KG1 (cell line): ENCODE measurements at regions not wholly inside any gene's neighbourhood (a gene's known extent, or its start where the extent isn't known, plus 50 kb on each side); places are given as distances from the start of the nearest gene placed in this dataset.

ENCODE experiments used
- DNase-seq: peaks from one replicate; lab custom pipeline; 2025; lab: John Stamatoyannopoulos, UW

DNA sequence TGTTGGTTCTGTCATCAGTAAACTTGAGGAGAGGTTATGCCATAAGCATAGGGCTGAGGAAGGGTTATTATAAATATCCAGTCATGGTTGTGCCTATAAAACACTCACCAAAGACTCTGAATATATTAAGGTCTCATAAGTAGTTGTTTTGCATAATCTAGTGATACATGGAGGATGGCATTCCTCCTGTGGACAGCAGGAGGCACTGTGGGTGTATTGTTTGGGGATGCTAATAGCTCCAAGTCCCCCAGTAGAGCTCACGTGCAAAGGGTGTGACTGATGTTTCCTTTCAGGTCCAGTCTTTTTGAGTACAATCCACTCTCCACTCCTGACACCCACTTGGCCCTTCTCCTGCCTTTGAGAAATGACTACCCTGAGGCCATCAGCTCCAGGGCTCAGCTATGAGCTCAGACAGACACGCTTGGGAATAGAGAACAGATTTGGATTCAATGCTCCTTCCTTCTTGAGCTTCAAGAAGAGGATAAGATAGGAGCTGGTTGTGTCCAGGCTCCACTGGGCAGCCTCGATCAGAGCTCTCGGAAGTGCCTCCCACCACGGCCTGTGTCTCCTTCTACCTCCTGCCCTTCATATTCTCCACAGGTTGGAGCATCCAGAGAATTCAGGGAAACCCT, 85.2 kb upstream of the IGLL5 start:
- DNase-seq, result no peak

DNA sequence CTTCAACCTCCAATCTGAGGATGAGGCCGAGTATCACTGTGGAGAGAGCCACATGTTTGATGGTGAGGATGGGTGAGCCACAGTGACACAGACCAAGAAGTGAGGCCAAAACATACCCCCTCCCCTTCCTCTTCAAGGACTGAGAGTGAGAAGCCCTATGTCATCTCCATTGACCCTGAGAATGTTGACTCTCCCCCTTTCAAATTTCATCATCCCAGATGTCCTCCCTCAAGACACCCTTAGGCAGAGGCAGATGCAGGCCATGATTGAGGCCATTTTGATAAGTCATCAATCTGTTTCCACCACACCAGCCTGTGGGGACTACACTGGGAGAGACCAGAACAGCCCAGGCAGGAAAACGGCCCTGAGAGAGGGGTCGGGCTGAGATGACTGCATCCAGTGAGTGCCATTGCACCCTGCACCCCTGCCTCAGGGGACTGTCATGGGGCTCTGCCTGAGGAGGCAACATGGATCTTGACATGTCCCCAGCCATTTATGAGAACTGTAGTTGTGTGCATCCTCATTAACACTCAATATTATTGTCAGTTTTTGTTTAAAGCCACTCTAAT, 84.2 kb upstream of the IGLL5 start:
- no peak for DNase-seq

DNA sequence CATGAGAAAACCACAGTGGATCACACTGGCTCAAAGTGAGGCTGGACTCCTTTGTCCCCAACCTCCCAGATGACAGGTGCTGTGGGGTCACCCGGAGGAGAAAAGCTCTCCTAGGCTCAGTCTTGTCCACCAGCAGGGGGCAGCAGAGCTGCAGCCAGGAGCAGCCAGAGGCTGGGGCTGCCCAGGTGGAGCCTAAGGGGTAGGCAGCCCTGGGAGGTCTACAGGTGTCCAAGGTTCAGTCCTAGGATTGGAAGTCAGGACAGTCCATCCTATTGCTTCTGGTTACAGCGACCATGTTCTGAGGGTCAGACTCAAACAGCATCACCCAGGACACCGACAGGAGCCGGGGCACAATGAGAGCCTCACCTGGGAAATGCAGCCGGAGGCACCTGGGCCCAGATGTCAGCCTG, 77.6 kb upstream of the IGLL5 start:
- DNase-seq, result peak; percentile 37

DNA sequence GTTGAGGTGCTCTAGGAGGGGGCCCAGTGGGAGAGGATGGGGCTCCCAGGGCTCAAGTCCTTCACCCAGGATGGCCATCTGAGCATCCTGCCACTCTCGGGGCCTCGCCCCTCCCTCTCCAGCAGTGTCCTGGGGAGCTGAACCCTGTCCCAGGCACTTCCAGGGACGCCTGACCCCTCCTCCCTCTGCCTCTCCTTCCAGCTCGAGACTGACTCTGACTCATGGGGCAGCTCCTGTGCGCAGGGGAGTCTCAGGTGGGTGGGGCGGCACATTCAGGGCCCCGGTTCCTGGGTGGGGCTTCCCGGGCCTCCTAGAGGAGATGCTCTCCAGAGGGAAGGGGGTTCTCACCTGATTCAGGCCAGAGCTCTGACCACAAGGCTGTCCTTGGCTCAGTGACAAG, 77.1 kb upstream of the IGLL5 start:
- DNase-seq, result no peak

DNA sequence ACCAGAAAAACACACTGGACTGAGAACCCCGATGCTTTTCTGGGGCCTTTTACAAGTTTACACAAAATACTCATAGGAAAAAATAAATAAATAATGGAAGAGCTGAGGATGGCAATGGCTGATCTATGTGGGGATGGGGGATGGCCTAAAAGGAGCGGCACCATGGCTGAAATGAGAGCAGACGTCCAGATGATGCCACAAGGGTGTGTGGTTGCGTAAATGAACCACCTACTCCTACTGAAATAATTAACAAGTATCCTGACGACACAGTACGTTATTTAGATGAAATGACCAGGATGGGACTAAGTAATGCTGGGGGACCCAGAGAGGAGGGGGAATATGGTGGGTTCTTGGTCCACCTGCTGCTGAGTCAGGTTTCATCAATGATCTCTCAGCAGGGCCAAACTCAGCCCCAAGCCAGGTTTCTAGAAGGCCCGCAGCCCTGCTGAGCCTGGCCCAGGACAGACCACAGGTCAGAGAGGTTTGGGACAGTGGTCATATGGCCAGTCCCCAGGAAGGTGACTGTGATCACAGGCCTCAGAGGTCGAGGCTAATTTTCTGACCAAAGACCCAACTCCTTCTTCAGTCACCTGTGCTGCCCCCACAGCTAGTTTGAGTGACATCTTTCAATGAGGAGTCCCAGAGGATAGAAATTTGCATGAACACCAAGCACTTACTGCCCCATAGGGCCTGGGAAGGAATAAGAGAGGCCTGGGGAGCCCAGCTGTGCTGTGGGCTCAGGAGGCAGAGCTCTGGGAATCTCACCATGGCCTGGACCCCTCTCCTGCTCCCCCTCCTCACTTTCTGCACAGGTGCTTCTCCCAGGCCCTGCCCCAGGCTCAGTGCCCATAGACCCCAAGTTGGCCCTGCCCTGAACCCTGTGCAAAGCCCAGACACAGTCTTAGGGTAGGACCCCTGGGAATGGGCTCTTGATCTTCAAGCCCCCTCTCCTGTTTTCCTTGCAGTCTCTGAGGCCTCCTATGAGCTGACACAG, 76.3 kb upstream of the IGLL5 start:
- no peak for DNase-seq

DNA sequence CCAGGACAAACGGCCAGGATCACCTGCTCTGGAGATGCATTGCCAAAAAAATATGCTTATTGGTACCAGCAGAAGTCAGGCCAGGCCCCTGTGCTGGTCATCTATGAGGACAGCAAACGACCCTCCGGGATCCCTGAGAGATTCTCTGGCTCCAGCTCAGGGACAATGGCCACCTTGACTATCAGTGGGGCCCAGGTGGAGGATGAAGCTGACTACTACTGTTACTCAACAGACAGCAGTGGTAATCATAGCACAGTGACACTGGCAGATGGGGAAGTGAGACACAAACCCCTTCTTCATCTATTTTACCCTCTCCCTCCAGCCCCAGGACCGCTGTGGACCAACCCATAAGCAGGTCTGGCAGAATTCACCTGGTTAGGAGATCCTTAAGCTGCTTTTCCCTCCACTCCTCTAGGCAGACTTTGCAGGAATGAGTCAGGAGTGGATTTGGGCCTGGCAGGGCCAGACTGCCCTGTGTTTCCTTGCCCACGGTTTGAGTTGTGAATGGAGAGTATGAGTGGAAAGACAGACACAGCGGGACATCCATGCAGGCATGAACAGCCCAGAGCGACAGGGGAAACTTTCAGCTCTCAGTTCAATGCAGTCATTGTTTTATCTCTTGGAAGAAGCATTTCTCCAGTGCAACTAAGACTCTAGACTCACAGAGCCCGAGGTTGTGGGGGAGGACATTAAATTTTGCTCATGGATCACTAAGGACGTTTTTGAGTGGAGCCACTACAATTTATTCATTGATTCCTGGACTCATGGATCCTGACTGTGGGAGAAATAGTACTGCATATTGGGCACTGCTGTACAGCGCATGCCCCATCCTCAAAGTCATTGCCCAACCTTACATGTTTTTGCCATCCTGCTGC, 75.3 kb upstream of the IGLL5 start:
- no peak for DNase-seq

DNA sequence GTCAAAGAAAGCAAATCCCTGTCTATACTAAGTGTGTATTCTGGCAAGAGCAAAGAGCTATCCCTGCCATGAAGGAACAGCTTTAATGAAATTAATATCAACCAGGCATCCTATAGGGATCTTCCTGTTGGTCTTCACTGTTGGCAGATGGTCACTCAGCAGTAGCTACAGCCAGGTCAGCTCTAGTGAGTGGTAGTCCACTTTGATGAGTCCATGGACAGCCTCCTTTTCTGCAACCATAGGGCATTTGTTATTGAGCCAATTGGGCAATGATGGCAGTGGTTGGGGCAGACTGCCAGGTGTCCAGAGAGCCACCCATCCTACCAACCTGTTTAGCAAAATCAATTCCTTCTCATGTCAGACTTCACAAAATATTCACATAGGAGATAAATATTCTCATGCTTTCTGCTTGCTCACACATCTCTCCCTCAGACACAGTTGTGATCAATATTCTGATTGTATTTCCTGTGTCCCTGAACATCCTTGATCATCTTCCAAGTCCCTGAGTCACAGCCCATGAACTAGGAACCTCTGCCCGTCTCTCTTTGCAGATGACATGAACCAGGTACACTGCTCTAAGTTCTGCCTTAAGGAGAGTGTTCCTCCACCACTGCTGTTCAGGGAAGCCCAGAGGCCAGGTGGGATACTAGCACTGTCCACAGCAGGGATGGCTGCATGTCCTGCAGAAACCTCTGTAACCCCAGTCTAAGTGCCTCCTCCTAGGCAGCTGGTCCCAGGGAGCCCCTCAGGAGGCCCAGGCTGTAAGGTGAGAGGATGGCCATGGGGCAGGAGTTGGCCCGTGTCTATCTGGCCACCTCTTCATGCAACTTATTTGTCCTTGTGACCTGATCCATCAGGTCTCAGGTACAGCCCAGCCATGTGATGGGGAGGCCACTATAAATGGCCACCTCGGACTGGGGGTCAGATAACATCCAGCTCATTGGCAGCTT, 74.2 kb upstream of the IGLL5 start:
- no peak for DNase-seq

DNA sequence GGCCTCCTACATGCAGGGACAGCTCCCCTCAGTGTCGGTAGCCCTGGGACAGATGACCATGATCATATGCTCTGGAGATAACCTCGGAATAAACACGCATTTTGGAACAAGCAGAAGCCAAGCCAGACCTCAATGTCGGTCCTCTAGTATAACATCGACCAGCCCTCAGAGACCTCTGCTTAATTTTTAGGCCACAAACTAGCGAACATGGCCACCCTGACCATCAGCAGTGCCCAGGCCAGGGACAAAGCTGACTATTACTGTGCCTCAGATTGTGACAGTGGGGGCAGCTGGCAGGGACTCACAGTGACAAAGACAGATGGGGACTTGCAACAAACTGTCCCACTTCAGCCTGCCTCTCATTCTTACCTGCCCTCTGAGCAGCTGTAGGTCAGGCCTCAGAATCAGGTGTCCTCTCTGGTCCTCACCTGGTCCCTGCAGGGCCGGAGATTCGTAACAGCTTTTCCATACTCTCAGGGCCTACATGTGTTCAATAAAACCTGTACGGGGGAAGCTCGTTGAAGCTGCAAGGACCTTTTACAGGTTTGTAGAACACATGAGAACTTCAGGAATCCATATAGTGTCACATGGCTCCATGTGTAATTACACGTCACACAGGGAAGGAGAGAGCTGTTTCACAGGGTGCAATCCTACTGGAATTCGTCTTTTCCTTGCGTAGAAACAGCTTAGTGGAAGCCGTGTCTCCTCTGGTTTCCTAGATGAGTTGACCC, 72.8 kb upstream of the IGLL5 start:
- no peak for DNase-seq

DNA sequence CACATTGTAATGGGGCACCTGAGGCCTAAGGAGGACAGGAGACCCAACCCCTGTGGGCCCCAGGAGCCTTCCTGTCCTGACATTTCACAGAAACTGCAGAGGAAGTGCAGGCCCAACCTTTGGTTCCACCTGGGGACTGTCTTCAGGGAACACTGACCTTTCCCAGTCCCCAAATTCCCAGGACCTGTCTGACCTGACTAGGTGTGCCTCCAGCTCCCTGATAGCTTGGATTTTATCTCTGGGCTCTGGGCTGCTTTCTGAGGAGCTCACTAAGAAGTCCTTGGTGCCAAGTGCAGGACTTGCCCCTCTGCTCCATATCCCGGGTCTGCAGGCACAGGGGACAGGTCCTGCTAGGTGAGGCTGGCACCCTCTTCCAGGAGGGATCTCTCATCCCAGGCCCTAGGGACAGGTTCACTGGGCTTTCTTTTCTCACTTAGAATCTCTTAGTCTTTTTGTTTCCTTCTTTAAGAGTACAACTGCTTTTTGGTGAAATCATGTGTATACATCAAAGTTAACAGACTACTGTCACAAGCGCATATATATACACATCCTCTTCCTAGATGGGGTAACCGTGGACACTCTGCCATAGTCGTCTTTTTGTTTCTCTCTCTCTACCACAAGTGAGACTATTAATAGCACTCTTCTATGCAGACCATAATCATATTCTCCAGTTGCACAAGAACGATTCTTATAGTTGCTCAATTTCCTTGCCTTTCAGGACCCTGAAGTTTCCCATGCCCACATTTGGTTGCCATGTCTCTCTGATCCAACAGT, 72.0 kb upstream of the IGLL5 start:
- no peak for DNase-seq

DNA sequence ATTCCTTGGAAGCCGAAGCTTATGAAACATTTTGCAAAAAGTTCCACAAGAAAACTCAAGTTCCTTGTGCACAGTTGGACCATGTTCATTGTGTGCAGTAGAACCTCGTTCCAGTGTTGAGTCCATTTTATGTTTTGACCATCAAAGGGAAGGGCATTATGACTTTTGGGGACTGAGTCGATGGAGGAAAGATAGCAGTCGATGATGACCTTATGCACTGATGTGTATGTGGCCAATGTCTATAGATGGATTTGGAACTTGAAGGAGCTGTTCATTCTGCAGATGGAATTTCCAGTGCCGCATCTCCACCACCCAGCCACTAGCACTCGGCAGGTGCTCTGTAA, 71.5 kb upstream of the IGLL5 start:
- DNase-seq, result no peak

DNA sequence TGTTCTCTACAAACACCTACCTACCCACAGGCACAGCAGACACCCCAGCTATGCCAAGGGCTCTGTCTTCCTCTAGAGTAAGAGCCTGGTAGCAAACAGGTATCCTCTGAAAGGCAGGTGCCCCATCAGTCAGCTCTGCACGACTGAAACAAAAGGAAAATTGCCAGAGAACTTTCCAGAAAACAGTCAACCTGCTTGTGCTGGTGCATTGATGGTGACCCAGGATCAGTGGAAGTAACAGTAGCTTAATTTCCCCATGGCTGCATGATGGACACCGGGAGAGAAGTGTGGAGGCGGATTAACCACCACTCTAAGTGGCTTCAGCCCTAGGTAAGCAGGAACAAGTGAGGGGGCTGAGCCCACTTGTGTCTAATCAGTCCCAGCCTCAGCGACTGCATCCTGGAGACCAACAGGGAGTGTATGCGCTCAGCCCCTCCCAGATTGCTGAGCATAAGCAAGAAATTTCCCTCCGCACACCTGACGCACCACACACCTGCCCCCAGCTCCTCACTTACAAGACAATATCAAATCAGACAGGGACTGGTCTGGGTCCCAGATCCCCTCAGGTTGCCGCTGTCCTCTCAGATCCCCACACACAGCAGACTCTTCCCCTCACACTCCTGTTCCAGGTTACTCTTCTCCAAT, 70.7 kb upstream of the IGLL5 start:
- DNase-seq, result no peak

DNA sequence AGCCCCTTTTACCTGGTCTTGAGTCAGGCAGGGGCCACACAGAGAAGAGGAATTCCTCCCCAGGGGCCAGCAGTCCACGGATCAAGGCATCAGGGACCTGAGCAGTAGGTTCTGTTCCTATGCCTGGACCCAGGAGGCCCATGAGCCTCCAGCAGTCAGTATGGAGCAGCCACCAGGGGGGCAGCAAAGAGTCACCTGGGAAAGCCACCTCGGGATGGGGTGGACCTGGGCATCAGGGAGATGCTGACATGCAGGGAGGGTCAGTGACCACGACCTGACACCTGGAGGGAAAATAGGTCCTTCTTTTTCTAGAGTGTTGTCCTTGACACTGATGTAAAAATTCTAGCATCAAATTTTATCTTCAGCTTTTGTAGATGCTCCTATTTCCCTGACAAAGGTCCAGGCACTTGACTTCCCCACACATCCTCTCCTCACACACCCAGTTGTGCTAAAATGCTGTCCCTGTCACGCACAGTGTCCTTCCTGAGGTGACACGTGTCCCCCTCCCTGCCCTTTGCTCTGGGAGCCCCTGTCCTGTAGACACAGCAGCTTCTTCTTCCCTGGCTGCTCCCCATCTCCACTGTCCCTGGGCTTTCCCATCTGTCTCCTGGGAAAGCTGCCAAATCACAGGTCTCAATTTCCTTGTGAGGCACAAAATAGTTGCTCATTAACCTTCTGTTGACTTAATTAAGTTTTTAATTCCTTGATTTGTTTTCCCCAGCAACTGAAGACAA, 70.0 kb upstream of the IGLL5 start:
- no peak for DNase-seq

DNA sequence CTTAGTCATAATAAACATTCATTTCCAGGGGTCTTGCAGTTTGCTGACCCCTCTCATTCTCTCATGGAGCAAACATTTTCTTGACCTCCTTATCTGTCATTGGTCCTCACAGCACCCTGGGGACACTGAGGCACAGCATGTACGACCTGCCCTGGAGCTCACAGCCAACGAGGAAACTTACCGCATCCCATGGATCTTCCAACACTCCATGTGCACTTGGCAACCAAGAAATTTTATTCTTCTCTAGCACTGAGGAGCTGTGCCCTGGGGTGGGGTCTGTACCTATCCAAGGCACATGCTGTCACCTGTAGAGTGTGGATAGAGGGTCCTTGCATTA, 69.4 kb upstream of the IGLL5 start:
- DNase-seq, result no peak

DNA sequence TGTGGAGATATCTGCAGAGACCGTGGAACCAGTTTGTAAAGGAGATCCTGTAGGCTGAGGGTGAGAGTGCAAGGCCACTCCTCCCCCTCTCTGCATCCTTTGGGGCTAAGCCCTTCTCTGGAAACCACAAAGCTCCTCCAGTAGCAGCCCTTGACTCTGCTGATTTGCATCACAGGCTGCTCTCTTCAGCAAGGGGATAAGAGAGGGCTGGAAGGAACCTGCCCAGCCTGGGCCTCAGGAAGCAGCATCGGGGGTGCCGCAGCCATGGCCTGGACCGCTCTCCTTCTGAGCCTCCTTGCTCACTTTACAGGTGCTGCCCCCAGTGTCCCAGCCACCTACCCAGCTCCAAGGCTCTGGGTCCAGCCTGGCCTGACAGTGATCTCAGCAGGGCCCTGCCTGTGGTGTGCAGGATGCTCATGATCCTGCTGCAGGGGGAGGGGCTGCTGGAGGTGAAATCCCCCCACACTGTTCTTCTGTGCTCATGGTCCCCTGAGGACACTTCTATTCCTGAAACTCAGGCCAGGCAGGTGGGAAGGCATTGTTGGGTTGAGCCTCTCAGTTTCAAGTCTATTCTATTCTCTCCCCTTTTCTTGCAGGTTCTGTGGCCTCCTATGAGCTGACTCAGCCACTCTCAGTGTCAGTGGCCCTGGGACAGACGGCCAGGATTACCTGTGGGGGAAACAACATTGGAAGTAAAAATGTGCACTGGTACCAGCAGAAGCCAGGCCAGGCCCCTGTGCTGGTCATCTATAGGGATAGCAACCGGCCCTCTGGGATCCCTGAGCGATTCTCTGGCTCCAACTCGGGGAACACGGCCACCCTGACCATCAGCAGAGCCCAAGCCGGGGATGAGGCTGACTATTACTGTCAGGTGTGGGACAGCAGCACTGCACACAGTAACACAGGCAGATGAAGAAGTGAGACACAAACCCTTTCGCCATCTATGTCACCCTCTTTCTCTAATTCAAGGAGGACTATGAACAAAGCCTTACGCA, 68.5 kb upstream of the IGLL5 start:
- DNase-seq, result no peak

DNA sequence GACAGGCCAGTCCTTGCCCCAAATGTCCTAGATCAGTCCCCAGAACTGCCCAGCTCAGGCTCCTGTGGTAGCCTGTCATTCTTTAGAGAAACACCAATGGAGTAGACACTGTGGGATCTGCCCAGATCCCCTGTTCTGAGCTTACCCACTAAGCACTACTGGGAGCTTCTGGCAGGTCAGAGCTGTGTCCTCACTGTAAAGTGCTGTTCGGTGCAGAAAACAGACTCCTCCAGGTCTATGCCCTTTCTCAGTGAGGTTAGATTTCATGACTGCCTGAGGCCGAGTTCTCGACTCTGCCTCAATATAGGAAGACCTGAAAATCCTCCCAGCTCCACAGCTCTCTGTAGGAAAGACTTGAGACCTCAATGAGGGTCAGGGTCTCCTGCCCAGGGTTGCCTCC, 67.5 kb upstream of the IGLL5 start:
- no peak for DNase-seq

DNA sequence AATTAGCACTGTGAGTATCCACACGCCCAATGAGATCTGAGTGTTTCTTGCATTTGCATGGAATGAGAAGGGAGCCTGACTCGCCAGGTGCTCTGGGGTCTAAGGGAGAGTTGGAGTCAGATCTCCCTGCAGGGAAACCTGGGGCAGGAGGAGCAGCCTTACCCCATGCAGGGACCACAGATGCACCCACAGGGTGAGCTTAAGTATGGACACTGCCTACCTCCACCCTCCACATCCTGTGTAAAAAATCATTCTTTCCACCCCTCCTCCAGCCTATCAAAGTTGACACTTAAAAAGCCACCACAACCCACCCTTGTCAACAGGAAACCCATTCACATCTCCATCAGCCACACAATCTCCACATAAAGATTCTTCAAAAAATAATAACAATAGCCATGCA, 67.0 kb upstream of the IGLL5 start:
- DNase-seq, result no peak

DNA sequence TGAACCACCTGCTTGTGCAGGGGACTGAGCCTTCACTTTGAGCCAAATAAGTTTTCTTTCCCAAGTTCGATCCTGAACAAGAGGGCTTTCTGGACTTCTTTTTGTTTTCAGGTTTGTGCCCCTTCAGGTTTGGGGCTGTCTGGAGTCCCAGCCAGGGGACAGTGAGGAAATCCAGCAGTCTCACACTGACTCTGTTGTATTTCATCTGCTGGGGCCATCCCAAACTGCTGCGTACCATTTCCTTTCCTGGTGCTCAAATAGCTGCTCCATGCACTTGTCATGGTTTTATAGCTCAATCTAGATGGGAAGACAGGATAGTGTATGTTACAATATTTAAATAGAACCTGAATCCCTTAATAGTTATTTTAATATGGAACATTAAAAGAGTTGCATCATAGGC, 66.3 kb upstream of the IGLL5 start:
- no peak for DNase-seq
